HEK293T (cell line): ENCODE measurements at regions not wholly inside any gene's neighbourhood (a gene's known extent, or its start where the extent isn't known, plus 50 kb on each side); places are given as distances from the start of the nearest gene placed in this dataset.

Source experiments
- ARNT ChIP-seq: fragments of 450-650 bp; IDR thresholded peaks from 2 replicates; pipeline ENCODE4 v1.6.1; 2017; ENCODE audit warnings: mild to moderate bottlenecking
- BHLHE40 ChIP-seq: fragments of 450-650 bp; IDR thresholded peaks from 2 replicates; pipeline ENCODE4 v1.6.1; 2016; ENCODE audit warnings: mild to moderate bottlenecking, moderate library complexity, borderline replicate concordance
- CTBP1 ChIP-seq: fragments of 450-650 bp; IDR thresholded peaks from 2 replicates; pipeline ENCODE4 v1.6.1; 2016; ENCODE audit warnings: borderline replicate concordance
- ELF4 ChIP-seq: fragments of 450-650 bp; IDR thresholded peaks from 2 replicates; pipeline ENCODE4 v1.6.1; 2017; ENCODE audit warnings: antibody characterized with exemption
- FOXA1 ChIP-seq: fragments of 450-650 bp; IDR thresholded peaks from 2 replicates; pipeline ENCODE4 v1.6.1; 2016; ENCODE audit warnings: mild to moderate bottlenecking
- FOXK2 ChIP-seq: fragments of 450-650 bp; IDR thresholded peaks from 2 replicates; pipeline ENCODE4 v1.6.1; 2016; ENCODE audit warnings: mild to moderate bottlenecking
- FOXM1 ChIP-seq: fragments of 450-650 bp; IDR thresholded peaks from 2 replicates; pipeline ENCODE4 v1.6.1; 2017; ENCODE audit warnings: mild to moderate bottlenecking, borderline replicate concordance
- HDGF ChIP-seq: fragments of 450-650 bp; IDR thresholded peaks from 2 replicates; pipeline ENCODE4 v1.6.1; 2017; ENCODE audit warnings: antibody characterized with exemption, borderline replicate concordance
- L3MBTL2 ChIP-seq: fragments of 450-650 bp; conservative IDR thresholded peaks from 2 replicates; pipeline ENCODE4 v1.6.1; 2016; ENCODE audit warnings: mild to moderate bottlenecking
- LEF1 ChIP-seq: fragments of 450-650 bp; IDR thresholded peaks from 2 replicates; pipeline ENCODE4 v1.6.1; 2017; ENCODE audit warnings: mild to moderate bottlenecking, borderline replicate concordance
- SP1 ChIP-seq: fragments of 450-650 bp; IDR thresholded peaks from 2 replicates; pipeline ENCODE4 v1.6.1; 2017
- SUZ12 ChIP-seq: fragments of 450-650 bp; IDR thresholded peaks from 2 replicates; pipeline ENCODE4 v1.6.1; 2016; ENCODE audit warnings: mild to moderate bottlenecking
- TARDBP ChIP-seq: fragments of 450-650 bp; IDR thresholded peaks from 2 replicates; pipeline ENCODE4 v1.6.1; 2016
- TF ChIP-seq, protein P1 (sequence below): fragments of 450-650 bp; IDR thresholded peaks from 2 replicates; pipeline ENCODE4 v1.6.1; 2016

DNA sequence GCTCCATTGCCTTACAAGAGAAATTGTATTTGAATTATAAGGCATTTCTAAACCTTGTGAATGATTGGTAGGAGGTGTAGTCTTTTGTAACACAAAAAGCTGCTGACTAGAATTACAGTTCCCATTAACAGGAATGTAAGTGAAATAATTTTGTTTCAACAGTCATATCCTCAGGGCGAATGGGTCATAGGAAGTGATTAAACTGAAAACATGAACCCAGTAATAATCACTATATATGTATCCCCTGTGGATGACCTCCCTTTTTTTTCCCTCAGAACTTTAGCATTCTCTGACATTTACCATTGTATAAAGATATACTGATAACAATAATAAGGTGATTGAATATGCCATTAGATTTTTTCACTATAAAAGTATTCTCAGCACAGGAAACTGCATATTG is 312.3 kb downstream of the ATP23 start:
- no peak for TF ChIP-seq CTBP1
- TF ChIP-seq, protein P1, sequence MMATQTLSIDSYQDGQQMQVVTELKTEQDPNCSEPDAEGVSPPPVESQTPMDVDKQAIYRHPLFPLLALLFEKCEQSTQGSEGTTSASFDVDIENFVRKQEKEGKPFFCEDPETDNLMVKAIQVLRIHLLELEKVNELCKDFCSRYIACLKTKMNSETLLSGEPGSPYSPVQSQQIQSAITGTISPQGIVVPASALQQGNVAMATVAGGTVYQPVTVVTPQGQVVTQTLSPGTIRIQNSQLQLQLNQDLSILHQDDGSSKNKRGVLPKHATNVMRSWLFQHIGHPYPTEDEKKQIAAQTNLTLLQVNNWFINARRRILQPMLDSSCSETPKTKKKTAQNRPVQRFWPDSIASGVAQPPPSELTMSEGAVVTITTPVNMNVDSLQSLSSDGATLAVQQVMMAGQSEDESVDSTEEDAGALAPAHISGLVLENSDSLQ = no peak
- no peak for TF ChIP-seq FOXM1
- TF ChIP-seq LEF1 = no peak
- TF ChIP-seq BHLHE40 = no peak
- TF ChIP-seq HDGF = no peak
- no peak for TF ChIP-seq SUZ12
- no peak for TF ChIP-seq SP1
- TF ChIP-seq ARNT = no peak
- no peak for TF ChIP-seq FOXA1
- TF ChIP-seq FOXK2 = no peak
- no peak for TF ChIP-seq ELF4
- no peak for TF ChIP-seq L3MBTL2
- TF ChIP-seq TARDBP = no peak
